HepG2 (cell line): ENCODE measurements at regions not wholly inside any gene's neighbourhood (a gene's known extent, or its start where the extent isn't known, plus 50 kb on each side); places are given as distances from the start of the nearest gene placed in this dataset.

ENCODE experiments used
- ATAC-seq: fragments of 200-7000 bp; cut with Tn5 transposase; 3 replicates; pipeline ENCODE4 v1.9.1; 2020; ENCODE audit warnings: mild to moderate bottlenecking, moderate library complexity
- BruUV-seq: library from RNA; stranded (reverse); fragments of 400-500 nt; replicated peaks from 2 replicates; lab custom pipeline; 2021; lab: Mats Ljungman, UMichigan
- CTCF ChIA-PET: fragments of 300-600 bp; formaldehyde crosslinking; extraction: SDS; loops from one replicate; lab custom pipeline; 2021; ENCODE audit warnings: low total read pairs, inconsistent platforms, low intra/inter-chr PET ratio; lab: Yijun Ruan, JAX
- POLR2A ChIA-PET: fragments of 350-600 bp; sonication (Branson Sonifier 250); formaldehyde crosslinking; loops from one replicate; lab custom pipeline; 2020; ENCODE audit warnings: antibody characterized with exemption, inconsistent platforms; lab: Yijun Ruan, JAX
- DNase-seq: peaks from one replicate; pipeline ENCODE4 v3.0.0-alpha.2; 2015; ENCODE audit warnings: low spot score
- FAIRE-seq: peaks from 3 replicates; lab custom pipeline; 2011; peaks lifted over from hg19 to GRCh38; lab: Jason Lieb, UNC
- H2AFZ ChIP-seq: one replicate; pipeline ENCODE4 v1.6.1; 2011; ENCODE audit warnings: low read length, inconsistent platforms
- H3K27ac ChIP-seq: fragments of 300-600 bp; 3 replicates; pipeline ENCODE4 v1.8.0; 2011; ENCODE audit warnings: mixed run types, mild to moderate bottlenecking, mixed read lengths, low read length, inconsistent platforms; ENCODE audit not compliant: insufficient read depth; ENCODE audit errors: extremely low read length
- H3K27me3 ChIP-seq, 2 experiments: fragments of 200-600 bp in 1 of 2; 2 replicates in 1 of 2; 3 replicates in 1 of 2; pipeline versions ENCODE4 v1.6.0 to v1.8.0; 2011; ENCODE audit warnings: low read length in 2 of 2, mild to moderate bottlenecking in 2 of 2, moderate library complexity in 2 of 2, inconsistent platforms in 1 of 2; ENCODE audit not compliant: insufficient read depth in 2 of 2, control insufficient read depth in 1 of 2
- H3K36me3 ChIP-seq, 2 experiments: fragments of 200-600 bp in 1 of 2; replicated peaks in 1 of 2; 2 replicates in 1 of 2; 3 replicates in 1 of 2; pipeline versions ENCODE4 v1.5.1 to v1.8.0; 2011; ENCODE audit warnings: low read length in 2 of 2, inconsistent platforms in 1 of 2; ENCODE audit not compliant: insufficient read depth in 2 of 2, control insufficient read depth in 1 of 2
- H3K4me1 ChIP-seq: 2 replicates; pipeline ENCODE4 v1.5.1; 2012; ENCODE audit warnings: low read length, inconsistent platforms; ENCODE audit not compliant: insufficient read depth
- H3K4me2 ChIP-seq: 2 replicates; pipeline ENCODE4 v1.6.0; 2011; ENCODE audit warnings: low read depth, low read length, inconsistent platforms
- H3K4me3 ChIP-seq, 3 experiments: fragments of 200-600 bp in 1 of 3; sonication (generic), shearing (Covaris generic) in 1 of 3; replicated peaks in 1 of 3; 2 replicates each; pipeline ENCODE4 v1.5.1; 2011 to 2016; ENCODE audit warnings: low read length in 3 of 3, inconsistent platforms in 2 of 3, low read depth in 2 of 3, mild to moderate bottlenecking in 2 of 3, control low read depth in 1 of 3, mixed read lengths in 1 of 3; ENCODE audit not compliant: insufficient read depth in 1 of 3
- H3K79me2 ChIP-seq: one replicate; pipeline ENCODE4 v1.6.1; 2011; ENCODE audit warnings: low read length, inconsistent platforms; ENCODE audit not compliant: insufficient read depth
- H3K9ac ChIP-seq: 2 replicates; pipeline ENCODE4 v1.6.0; 2011; ENCODE audit warnings: mild to moderate bottlenecking, low read depth, low read length, inconsistent platforms; ENCODE audit not compliant: insufficient read depth
- H3K9me3 ChIP-seq: 2 replicates; pipeline ENCODE4 v1.5.1; 2012; ENCODE audit warnings: mild to moderate bottlenecking, low read length
- H4K20me1 ChIP-seq: 2 replicates; pipeline ENCODE4 v1.6.0; 2011; ENCODE audit warnings: inconsistent platforms, mild to moderate bottlenecking, low read length, moderate library complexity; ENCODE audit not compliant: insufficient read depth
- NKX3-1 ChIP-seq: sonication (generic); formaldehyde crosslinking; IDR thresholded peaks from 2 replicates; pipeline ENCODE4 v1.5.0; 2020; ENCODE audit warnings: missing genetic modification reagents
- RAD51 ChIP-seq: fragments of 450-650 bp; IDR thresholded peaks from 2 replicates; pipeline ENCODE4 v1.6.1; 2016; ENCODE audit warnings: borderline replicate concordance
- TSC22D2 ChIP-seq: sonication (generic); formaldehyde crosslinking; IDR thresholded peaks from 2 replicates; pipeline ENCODE4 v1.5.1; 2020; ENCODE audit warnings: missing genetic modification reagents, mild to moderate bottlenecking, borderline replicate concordance
- ZNF101 ChIP-seq: sonication (generic); formaldehyde crosslinking; IDR thresholded peaks from 2 replicates; pipeline ENCODE4 v1.4.0; 2020; ENCODE audit warnings: mild to moderate bottlenecking, low read depth, missing genetic modification reagents, borderline replicate concordance
- WGBS: methylation state at CpG from one replicate; pipeline ENCODE4 v1.1.6; 2017; ENCODE audit warnings: low lambda C conversion rate; 5-methylcytosine and 5-hydroxymethylcytosine counted together
- in situ Hi-C: cut with HindIII; loops from 2 replicates; pipeline ENCODE4 v1.10.0; 2017; ENCODE audit warnings: low pct_unique_long_range_greater_than_20kb; ENCODE audit not compliant: extremely low pct_ligation_motif_present
- intact Hi-C: fragments of 100-400 bp; cut with micrococcal nuclease; formaldehyde crosslinking; loops from one replicate; pipeline ENCODE4 v1.10.0; 2022; ENCODE audit not compliant: unreplicated experiment

- intact Hi-C loops: no loop called here
- in situ Hi-C loops: no loop called here
- WGBS: 6% methylated on average over 5 of the region's 5 CpGs
Measured at GRCh38 chr18:1811282-1811681, 760.0 kb downstream of the METTL4 start.

GRCh38 chr18:1825296-1825695, 746.0 kb downstream of the METTL4 start:
- no peaks in the 10 kb centered on the region for H3K27me3 ChIP-seq
- H4K20me1 ChIP-seq: no peaks in the 10 kb centered on the region
- in situ Hi-C loops: no loop called here
- no peak for TF ChIP-seq ZNF101 (CRISPR knock-in tag)
- no peak for TF ChIP-seq TSC22D2 (CRISPR knock-in tag)
- no peak overlapping the region for H3K4me2 ChIP-seq
- no peak for DNase-seq
- H2AFZ ChIP-seq: no peak overlapping the region
- H3K4me1 ChIP-seq: no peaks in the 10 kb centered on the region
- H3K79me2 ChIP-seq: no peaks in the 10 kb centered on the region
- no peaks in the 10 kb centered on the region for H3K9me3 ChIP-seq
- CTCF ChIA-PET: no interaction called here
- FAIRE-seq: no peak
- H3K9ac ChIP-seq: no peak overlapping the region
- POLR2A ChIA-PET: no interaction called here
- H3K27ac ChIP-seq: no peak overlapping the region
- H3K36me3 ChIP-seq: no peaks in the 10 kb centered on the region
- 0% methylated on average over 2 of the region's 2 CpGs for WGBS
- intact Hi-C loops: no loop called here
- no peak for ATAC-seq
- BruUV-seq: no TSS peak
- no peak overlapping the region for H3K4me3 ChIP-seq

More at GRCh38 chr18:1811282-1811681, 760.0 kb downstream of the METTL4 start:
- H4K20me1 ChIP-seq: no peaks in the 10 kb centered on the region
- no peak overlapping the region for H3K4me3 ChIP-seq
- peak; percentile 86 for TF ChIP-seq RAD51
- TF ChIP-seq NKX3-1 (CRISPR knock-in tag): no peak
- H3K4me2 ChIP-seq: no peak overlapping the region
- BruUV-seq: no TSS peak
- FAIRE-seq (no peak), DNase-seq (no peak), ATAC-seq (no peak)
- ChIA-PET POLR2A (no interaction called here), CTCF (no interaction called here)
- no peaks in the 10 kb centered on the region for H3K36me3 ChIP-seq
- no peak overlapping the region for H2AFZ ChIP-seq
- H3K9ac ChIP-seq: no peak overlapping the region
- peaks cover 25% of the 10 kb centered on the region for H3K9me3 ChIP-seq
- H3K79me2 ChIP-seq: no peaks in the 10 kb centered on the region
- H3K27me3 ChIP-seq: no peaks in the 10 kb centered on the region
- H3K27ac ChIP-seq: no peak overlapping the region
- no peaks in the 10 kb centered on the region for H3K4me1 ChIP-seq
